Panc1 (cell line): ENCODE measurements at regions not wholly inside any gene's neighbourhood (a gene's known extent, or its start where the extent isn't known, plus 50 kb on each side); places are given as distances from the start of the nearest gene placed in this dataset.

Source experiments
- CTCF ChIP-seq: fragments of 450-650 bp; IDR thresholded peaks from 2 replicates; pipeline ENCODE4 v1.5.1; 2017; ENCODE audit warnings: mild to moderate bottlenecking
- POLR2AphosphoS5 ChIP-seq: IDR thresholded peaks from 2 replicates; pipeline ENCODE4 v1.6.1; 2012; ENCODE audit warnings: mild to moderate bottlenecking, low read depth, low read length, moderate library complexity
- REST ChIP-seq, 2 experiments: IDR thresholded peaks; 2 replicates each; pipeline ENCODE4 v1.6.1; 2011 to 2012; ENCODE audit warnings: low read depth in 2 of 2, control low read depth in 1 of 2, low read length in 1 of 2, mild to moderate bottlenecking in 1 of 2, moderate library complexity in 1 of 2; ENCODE audit not compliant: insufficient read depth in 1 of 2
- SIN3A ChIP-seq: IDR thresholded peaks from 2 replicates; pipeline ENCODE4 v1.6.1; 2012; ENCODE audit warnings: low read depth, mild to moderate bottlenecking, low read length, moderate library complexity, borderline replicate concordance; ENCODE audit not compliant: insufficient read depth

- TF ChIP-seq CTCF (no peak), SIN3A (no peak), REST (IDR thresholded peaks at IDR 0.05; ENCODE audit: insufficient read depth in 1 of 2, low read depth in 2 of 2, low read length in 1 of 2) (no peak), POLR2AphosphoS5 (no peak)
Observed at GRCh38 chr14:104313674-104314073, 175.3 kb downstream of the KIF26A start.
